C4-2B (cell line): ENCODE measurements at regions not wholly inside any gene's neighbourhood (a gene's known extent, or its start where the extent isn't known, plus 50 kb on each side); places are given as distances from the start of the nearest gene placed in this dataset.

Experiments used
- ZFX ChIP-seq: fragments of 450-650 bp; IDR thresholded peaks from 2 replicates; pipeline ENCODE4 v1.6.1; 2017
- TF ChIP-seq, protein P1 (sequence below): fragments of 450-650 bp; conservative IDR thresholded peaks from 2 replicates; pipeline ENCODE4 v1.5.1; 2017; ENCODE audit warnings: mild to moderate bottlenecking

DNA sequence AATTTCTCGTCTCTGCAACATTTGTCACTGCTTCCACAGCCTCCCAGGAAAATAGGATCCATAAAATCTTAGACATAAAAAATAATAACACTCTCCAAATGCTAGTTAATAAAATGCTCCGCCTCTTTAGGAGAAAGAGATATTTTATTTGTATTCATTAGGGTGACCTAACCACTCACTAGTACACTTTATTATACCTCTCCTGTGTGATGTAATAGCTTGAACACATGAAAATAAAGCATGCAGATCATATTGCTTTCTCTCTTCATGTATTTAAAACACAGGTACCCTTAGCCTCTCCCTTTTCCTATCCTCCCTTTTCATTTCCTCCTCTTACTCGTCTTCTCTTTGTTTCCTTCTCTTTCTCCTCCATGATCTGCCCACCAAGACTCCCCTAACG is 694.2 kb downstream of the EPHA4 start:
- TF ChIP-seq, protein P1, sequence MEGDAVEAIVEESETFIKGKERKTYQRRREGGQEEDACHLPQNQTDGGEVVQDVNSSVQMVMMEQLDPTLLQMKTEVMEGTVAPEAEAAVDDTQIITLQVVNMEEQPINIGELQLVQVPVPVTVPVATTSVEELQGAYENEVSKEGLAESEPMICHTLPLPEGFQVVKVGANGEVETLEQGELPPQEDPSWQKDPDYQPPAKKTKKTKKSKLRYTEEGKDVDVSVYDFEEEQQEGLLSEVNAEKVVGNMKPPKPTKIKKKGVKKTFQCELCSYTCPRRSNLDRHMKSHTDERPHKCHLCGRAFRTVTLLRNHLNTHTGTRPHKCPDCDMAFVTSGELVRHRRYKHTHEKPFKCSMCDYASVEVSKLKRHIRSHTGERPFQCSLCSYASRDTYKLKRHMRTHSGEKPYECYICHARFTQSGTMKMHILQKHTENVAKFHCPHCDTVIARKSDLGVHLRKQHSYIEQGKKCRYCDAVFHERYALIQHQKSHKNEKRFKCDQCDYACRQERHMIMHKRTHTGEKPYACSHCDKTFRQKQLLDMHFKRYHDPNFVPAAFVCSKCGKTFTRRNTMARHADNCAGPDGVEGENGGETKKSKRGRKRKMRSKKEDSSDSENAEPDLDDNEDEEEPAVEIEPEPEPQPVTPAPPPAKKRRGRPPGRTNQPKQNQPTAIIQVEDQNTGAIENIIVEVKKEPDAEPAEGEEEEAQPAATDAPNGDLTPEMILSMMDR: no peak
- no peak for TF ChIP-seq ZFX
